ENCODE measurements at regions not wholly inside any gene's neighbourhood (a gene's known extent, or its start where the extent isn't known, plus 50 kb on each side); places are given as distances from the start of the nearest gene placed in this dataset.
A peak's percentile ranks its signal among the peaks of the same experiment; 100 is the strongest.
"Not testable (repeated sequence)": the region's sequence is repeated elsewhere in the genome, so short reads cannot be mapped to it uniquely, and the experiment has no call there.

GRCh38 chr1:234795711-234796437, 185.9 kb upstream of the IRF2BP2 start:
- not testable (repeated sequence) for DNase-seq (ENCODE audit: low spot score); H3K4me3 ChIP-seq (ENCODE audit: severe bottlenecking); H3K27ac ChIP-seq (ENCODE audit: poor library complexity, severe bottlenecking); H3K4me1 ChIP-seq (ENCODE audit: insufficient read depth, poor library complexity, severe bottlenecking); H3K27me3 ChIP-seq (ENCODE audit: insufficient read depth, poor library complexity, severe bottlenecking); H3K9me3 ChIP-seq (ENCODE audit: severe bottlenecking); ATAC-seq (ENCODE audit: low read depth); H3K36me3 ChIP-seq (ENCODE audit: low read depth)

DNA sequence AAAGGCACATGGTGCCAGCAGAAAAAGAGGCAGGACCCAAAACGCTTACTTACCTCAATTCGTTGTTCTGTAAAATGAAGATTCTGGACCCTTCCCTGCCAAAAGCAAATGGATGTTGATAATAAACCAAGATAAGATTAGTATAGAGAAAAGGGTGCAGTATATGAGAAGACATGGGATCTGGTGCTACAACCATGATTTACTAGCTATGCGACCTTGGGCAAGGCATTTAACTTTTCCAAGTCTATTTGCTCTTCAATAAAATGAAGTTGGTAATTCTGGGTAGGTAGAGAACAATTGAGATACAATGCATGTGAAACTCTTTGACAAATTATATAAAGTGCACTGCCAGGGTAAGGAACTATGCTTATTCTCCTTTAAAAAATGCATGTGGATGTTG, 185.0 kb upstream of the IRF2BP2 start:
- not testable (repeated sequence) for ATAC-seq (ENCODE audit: low read depth); H3K9me3 ChIP-seq (ENCODE audit: severe bottlenecking); H3K36me3 ChIP-seq (ENCODE audit: low read depth); H3K27ac ChIP-seq (ENCODE audit: poor library complexity, severe bottlenecking); H3K4me3 ChIP-seq (ENCODE audit: severe bottlenecking); H3K4me1 ChIP-seq (ENCODE audit: insufficient read depth, poor library complexity, severe bottlenecking); H3K27me3 ChIP-seq (ENCODE audit: insufficient read depth, poor library complexity, severe bottlenecking); DNase-seq (ENCODE audit: low spot score)

DNA sequence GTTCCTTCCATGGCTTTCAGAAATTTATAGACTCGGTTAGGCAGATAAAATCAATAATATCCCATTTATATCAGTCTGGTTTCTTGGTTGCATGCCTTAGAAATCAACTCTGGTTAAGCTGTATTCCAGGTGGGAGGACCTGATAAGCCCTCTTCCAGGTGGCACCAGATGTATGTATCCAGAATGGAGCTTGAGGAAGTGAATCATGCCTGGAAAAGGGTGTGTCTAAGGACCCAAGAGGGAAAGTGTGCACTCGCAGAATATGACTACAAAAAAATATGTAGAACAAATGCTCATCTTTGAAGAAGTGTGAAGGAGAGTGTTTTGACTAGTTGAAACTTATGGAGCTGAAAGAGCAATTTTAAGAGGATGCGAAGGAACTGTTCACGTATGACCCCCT, 184.5 kb upstream of the IRF2BP2 start:
- not testable (repeated sequence) for H3K9me3 ChIP-seq (ENCODE audit: severe bottlenecking); H3K36me3 ChIP-seq (ENCODE audit: low read depth); H3K27ac ChIP-seq (ENCODE audit: poor library complexity, severe bottlenecking); H3K27me3 ChIP-seq (ENCODE audit: insufficient read depth, poor library complexity, severe bottlenecking); H3K4me1 ChIP-seq (ENCODE audit: insufficient read depth, poor library complexity, severe bottlenecking); H3K4me3 ChIP-seq (ENCODE audit: severe bottlenecking); DNase-seq (ENCODE audit: low spot score)
- ATAC-seq (ENCODE audit: low read depth) = peak; percentile 78; the same call in 2 of the 3 replicates

GRCh38 chr1:234793924-234794323, 183.9 kb upstream of the IRF2BP2 start:
- ATAC-seq (ENCODE audit: low read depth) = not testable (repeated sequence)

GRCh38 chr1:234792221-234792864, 182.4 kb upstream of the IRF2BP2 start:
- H3K4me1 ChIP-seq (ENCODE audit: insufficient read depth, poor library complexity, severe bottlenecking); H3K27me3 ChIP-seq (ENCODE audit: insufficient read depth, poor library complexity, severe bottlenecking); H3K36me3 ChIP-seq (ENCODE audit: low read depth); H3K9me3 ChIP-seq (ENCODE audit: severe bottlenecking); ATAC-seq (ENCODE audit: low read depth); DNase-seq (ENCODE audit: low spot score); H3K4me3 ChIP-seq (ENCODE audit: severe bottlenecking); H3K27ac ChIP-seq (ENCODE audit: poor library complexity, severe bottlenecking): not testable (repeated sequence)

More at GRCh38 chr1:234793924-234794323, 183.9 kb upstream of the IRF2BP2 start:
- not testable (repeated sequence) for H3K4me1 ChIP-seq (ENCODE audit: insufficient read depth, poor library complexity, severe bottlenecking); H3K27ac ChIP-seq (ENCODE audit: poor library complexity, severe bottlenecking); H3K9me3 ChIP-seq (ENCODE audit: severe bottlenecking); H3K4me3 ChIP-seq (ENCODE audit: severe bottlenecking); H3K27me3 ChIP-seq (ENCODE audit: insufficient read depth, poor library complexity, severe bottlenecking); DNase-seq (ENCODE audit: low spot score); H3K36me3 ChIP-seq (ENCODE audit: low read depth)

DNA sequence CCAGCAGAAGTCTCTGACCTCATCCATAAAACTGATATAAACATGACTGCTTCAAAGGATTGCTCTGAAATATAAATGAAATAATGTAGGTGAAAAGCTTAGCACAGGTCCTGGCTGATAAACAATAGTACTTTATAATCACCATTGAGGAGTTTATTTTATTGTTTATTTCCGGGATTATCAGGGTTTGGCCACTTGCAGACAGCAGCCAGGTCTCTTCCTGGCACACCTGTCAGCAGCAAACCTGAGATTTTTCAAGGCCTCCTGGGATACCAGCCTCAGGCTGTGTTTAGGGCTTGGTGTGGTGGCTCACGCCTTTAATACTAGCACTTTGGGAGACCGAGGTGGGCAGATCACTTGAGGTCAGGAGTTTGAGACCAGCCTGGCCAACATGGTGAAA, 181.6 kb upstream of the IRF2BP2 start:
- ATAC-seq (ENCODE audit: low read depth); H3K27ac ChIP-seq (ENCODE audit: poor library complexity, severe bottlenecking); H3K27me3 ChIP-seq (ENCODE audit: insufficient read depth, poor library complexity, severe bottlenecking); H3K4me3 ChIP-seq (ENCODE audit: severe bottlenecking); H3K4me1 ChIP-seq (ENCODE audit: insufficient read depth, poor library complexity, severe bottlenecking); DNase-seq (ENCODE audit: low spot score); H3K9me3 ChIP-seq (ENCODE audit: severe bottlenecking); H3K36me3 ChIP-seq (ENCODE audit: low read depth): not testable (repeated sequence)

GRCh38 chr1:234790333-234790732, 180.4 kb upstream of the IRF2BP2 start:
- H3K4me3 ChIP-seq (ENCODE audit: severe bottlenecking); H3K9me3 ChIP-seq (ENCODE audit: severe bottlenecking); H3K4me1 ChIP-seq (ENCODE audit: insufficient read depth, poor library complexity, severe bottlenecking); DNase-seq (ENCODE audit: low spot score); ATAC-seq (ENCODE audit: low read depth); H3K27ac ChIP-seq (ENCODE audit: poor library complexity, severe bottlenecking); H3K36me3 ChIP-seq (ENCODE audit: low read depth); H3K27me3 ChIP-seq (ENCODE audit: insufficient read depth, poor library complexity, severe bottlenecking): not testable (repeated sequence)

DNA sequence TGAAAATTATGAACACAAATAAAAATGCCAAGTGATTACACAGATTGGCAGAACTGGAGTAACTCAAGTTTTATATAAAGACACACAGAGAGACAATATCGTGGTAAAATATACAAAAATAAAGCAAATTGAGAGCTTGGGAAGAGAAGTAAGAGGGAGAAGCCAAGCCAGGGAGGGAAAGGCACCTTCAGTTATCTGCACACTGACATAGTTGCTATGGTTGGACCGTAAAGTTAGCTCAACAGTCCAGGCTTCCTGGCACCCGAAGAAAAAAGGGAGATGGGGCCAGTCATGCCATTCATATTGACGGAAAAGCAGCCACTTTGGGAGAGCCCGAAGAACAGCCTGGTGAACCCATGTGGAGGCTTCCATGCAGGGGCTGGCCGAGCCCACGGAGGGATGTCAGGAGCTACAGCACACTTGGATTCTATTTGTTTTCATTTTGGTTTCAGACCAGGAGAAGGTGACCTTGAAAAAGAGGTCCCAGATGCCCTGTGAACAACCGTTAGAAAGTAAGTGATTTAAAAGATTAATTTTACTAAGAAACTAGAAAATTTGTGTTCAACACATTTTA, 177.1 kb upstream of the IRF2BP2 start:
- not testable (repeated sequence) for H3K27me3 ChIP-seq (ENCODE audit: insufficient read depth, poor library complexity, severe bottlenecking); H3K27ac ChIP-seq (ENCODE audit: poor library complexity, severe bottlenecking); DNase-seq (ENCODE audit: low spot score); ATAC-seq (ENCODE audit: low read depth); H3K36me3 ChIP-seq (ENCODE audit: low read depth); H3K9me3 ChIP-seq (ENCODE audit: severe bottlenecking); H3K4me1 ChIP-seq (ENCODE audit: insufficient read depth, poor library complexity, severe bottlenecking); H3K4me3 ChIP-seq (ENCODE audit: severe bottlenecking)

- not testable (repeated sequence) for H3K9me3 ChIP-seq (ENCODE audit: severe bottlenecking); DNase-seq (ENCODE audit: low spot score); H3K4me3 ChIP-seq (ENCODE audit: severe bottlenecking); H3K4me1 ChIP-seq (ENCODE audit: insufficient read depth, poor library complexity, severe bottlenecking); H3K27ac ChIP-seq (ENCODE audit: poor library complexity, severe bottlenecking); H3K27me3 ChIP-seq (ENCODE audit: insufficient read depth, poor library complexity, severe bottlenecking); H3K36me3 ChIP-seq (ENCODE audit: low read depth)
- ATAC-seq (ENCODE audit: low read depth) = peak; percentile 8; the same call in 1 of the 3 replicates
Observed at GRCh38 chr1:234785922-234786321, 175.9 kb upstream of the IRF2BP2 start.

DNA sequence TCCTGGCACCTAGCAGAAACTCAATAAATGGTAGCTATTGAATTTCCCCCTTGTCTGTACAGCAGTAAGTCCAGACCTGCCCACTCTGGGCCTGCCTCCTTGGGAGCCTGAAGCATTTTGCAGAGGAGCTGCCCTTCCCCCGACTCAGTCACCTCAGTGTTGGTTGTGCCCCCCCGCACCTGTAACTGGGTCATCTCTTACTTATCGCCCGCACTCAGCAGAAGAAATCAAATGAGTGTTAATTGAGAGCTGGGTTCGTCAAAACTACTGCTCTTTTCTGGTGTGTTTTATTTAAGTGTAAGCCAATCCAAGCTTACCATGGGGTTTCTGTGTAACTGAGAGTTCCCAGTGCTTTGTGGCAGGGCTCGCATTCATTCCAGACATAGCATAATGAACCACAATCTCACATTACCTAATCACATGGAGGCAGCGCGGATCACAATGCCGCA, 175.5 kb upstream of the IRF2BP2 start:
- DNase-seq (ENCODE audit: low spot score); H3K4me1 ChIP-seq (ENCODE audit: insufficient read depth, poor library complexity, severe bottlenecking); H3K4me3 ChIP-seq (ENCODE audit: severe bottlenecking); H3K27me3 ChIP-seq (ENCODE audit: insufficient read depth, poor library complexity, severe bottlenecking); H3K27ac ChIP-seq (ENCODE audit: poor library complexity, severe bottlenecking); H3K36me3 ChIP-seq (ENCODE audit: low read depth); H3K9me3 ChIP-seq (ENCODE audit: severe bottlenecking): not testable (repeated sequence)
- peak; percentile 76 for ATAC-seq (ENCODE audit: low read depth)

DNA sequence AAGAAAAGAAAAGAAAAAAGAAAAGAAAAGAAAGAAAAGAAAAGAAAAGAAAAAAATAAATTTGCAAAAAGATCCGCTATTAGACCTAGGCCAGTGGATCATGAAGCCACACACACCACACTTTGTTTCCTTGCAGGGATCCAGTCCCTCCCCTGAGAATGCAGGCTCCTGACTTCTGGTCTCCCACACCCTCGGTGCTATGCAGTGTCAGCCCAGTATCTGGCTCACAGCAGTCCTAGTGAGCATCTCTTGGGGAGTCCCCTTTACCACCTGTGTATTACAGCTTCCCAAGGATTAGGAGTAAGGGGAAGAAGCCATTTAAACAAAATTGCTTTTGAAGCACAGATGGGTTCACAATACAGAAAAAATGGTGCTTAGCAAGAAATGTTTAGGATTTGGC, 174.1 kb upstream of the IRF2BP2 start:
- DNase-seq (ENCODE audit: low spot score); H3K27me3 ChIP-seq (ENCODE audit: insufficient read depth, poor library complexity, severe bottlenecking); H3K9me3 ChIP-seq (ENCODE audit: severe bottlenecking); H3K4me1 ChIP-seq (ENCODE audit: insufficient read depth, poor library complexity, severe bottlenecking); ATAC-seq (ENCODE audit: low read depth); H3K27ac ChIP-seq (ENCODE audit: poor library complexity, severe bottlenecking); H3K36me3 ChIP-seq (ENCODE audit: low read depth); H3K4me3 ChIP-seq (ENCODE audit: severe bottlenecking): not testable (repeated sequence)
